CD4-positive, alpha-beta memory T cell (primary cell): ENCODE measurements at regions not wholly inside any gene's neighbourhood (a gene's known extent, or its start where the extent isn't known, plus 50 kb on each side); places are given as distances from the start of the nearest gene placed in this dataset.
"Not testable (repeated sequence)": the region's sequence is repeated elsewhere in the genome, so short reads cannot be mapped to it uniquely, and the experiment has no call there.

Experiments used
- CTCF ChIA-PET: fragments of 350-600 bp; sonication (Branson Sonifier 250); formaldehyde crosslinking; loops from one replicate; lab custom pipeline; 2021; ENCODE audit warnings: inconsistent platforms; ENCODE audit not compliant: partially characterized antibody; lab: Charles Lee
- POLR2A ChIA-PET: fragments of 350-600 bp; sonication (Branson Sonifier 250); formaldehyde crosslinking; loops from one replicate; lab custom pipeline; 2021; ENCODE audit not compliant: partially characterized antibody; lab: Charles Lee
- DNase-seq, 5 donors: peaks; one replicate each; pipeline versions ENCODE4 v3.0.0 to v3.0.0-alpha.2; 2020 to 2022; ENCODE audit warnings: mixed read lengths in 1 of 5
- H3K27ac ChIP-seq: one replicate; pipeline ENCODE4 v1.7.0; 2013; ENCODE audit warnings: low read depth, low read length
- H3K27me3 ChIP-seq: 2 replicates; pipeline ENCODE4 v1.7.0; 2013; ENCODE audit warnings: mild to moderate bottlenecking, low read length, moderate library complexity; ENCODE audit not compliant: insufficient read depth
- H3K36me3 ChIP-seq: 2 replicates; pipeline ENCODE4 v1.7.0; 2013; ENCODE audit warnings: mild to moderate bottlenecking, low read length, moderate library complexity; ENCODE audit not compliant: insufficient read depth
- H3K4me1 ChIP-seq: 2 replicates; pipeline ENCODE4 v1.7.0; 2013; ENCODE audit warnings: mild to moderate bottlenecking, low read length, moderate library complexity; ENCODE audit not compliant: insufficient read depth
- H3K4me3 ChIP-seq, 2 donors: one replicate each; pipeline ENCODE4 v1.7.0; 2013; ENCODE audit warnings: low read length in 2 of 2, mild to moderate bottlenecking in 1 of 2
- H3K9me3 ChIP-seq, 2 donors: one replicate each; pipeline ENCODE4 v1.7.0; 2013; ENCODE audit warnings: low read length in 2 of 2, control low read depth in 1 of 2; ENCODE audit not compliant: control insufficient read depth in 1 of 2
- H3K27ac Mint-ChIP-seq, 7 donors: one replicate each; pipeline ENCODE4 v1.8.0; 2020 to 2021; ENCODE audit warnings: mixed read lengths in 7 of 7, mild to moderate bottlenecking in 6 of 7, inconsistent platforms in 3 of 7, moderate library complexity in 3 of 7
- H3K27me3 Mint-ChIP-seq, 2 donors: one replicate each; pipeline ENCODE4 v1.8.0; 2020 to 2021; ENCODE audit warnings: mixed read lengths in 2 of 2
- H3K36me3 Mint-ChIP-seq, 2 donors: one replicate each; pipeline ENCODE4 v1.8.0; 2020 to 2021; ENCODE audit warnings: mixed read lengths in 2 of 2, inconsistent platforms in 1 of 2, mild to moderate bottlenecking in 1 of 2
- H3K4me1 Mint-ChIP-seq, 4 donors: one replicate each; pipeline ENCODE4 v1.8.0; 2020 to 2021; ENCODE audit warnings: mixed read lengths in 4 of 4, mild to moderate bottlenecking in 1 of 4
- H3K4me3 Mint-ChIP-seq, 8 donors: one replicate each; pipeline ENCODE4 v1.8.0; 2020 to 2021; ENCODE audit warnings: mixed read lengths in 8 of 8, mild to moderate bottlenecking in 7 of 8, moderate library complexity in 6 of 8, inconsistent platforms in 3 of 8
- H3K9me3 Mint-ChIP-seq, 8 donors: one replicate each; pipeline ENCODE4 v1.8.0; 2020 to 2021; ENCODE audit warnings: mixed read lengths in 8 of 8, mild to moderate bottlenecking in 5 of 8, inconsistent platforms in 3 of 8, moderate library complexity in 1 of 8
- intact Hi-C: fragments of 100-400 bp; cut with micrococcal nuclease; formaldehyde crosslinking; loops from one replicate; pipeline ENCODE4 v1.15.1; 2023

- intact Hi-C loops = no loop called here
- DNase-seq = no peak
- no peak overlapping the region for H3K4me3 Mint-ChIP-seq
- H3K27me3 Mint-ChIP-seq = no peaks in the 10 kb centered on the region
- ChIA-PET CTCF (interaction anchor here (0.9 kb wide), 1 partner anchor 17 kb away, joined by 4 read pairs; no protein-coding TSS in a partner anchor), POLR2A (no interaction called here)
- Histone ChIP-seq H3K4me3 (no peak overlapping the region), H3K4me1 (no peaks in the 10 kb centered on the region), H3K36me3 (no peaks in the 10 kb centered on the region), H3K9me3 (no peaks in the 10 kb centered on the region), H3K27me3 (no peaks in the 10 kb centered on the region), H3K27ac (no peak overlapping the region)
- no peaks in the 10 kb centered on the region for H3K9me3 Mint-ChIP-seq
- no peak overlapping the region for H3K27ac Mint-ChIP-seq
- no peaks in the 10 kb centered on the region for H3K36me3 Mint-ChIP-seq
- peaks cover 2 to 5% (median 4%) of the 10 kb centered on the region in 4 donors for H3K4me1 Mint-ChIP-seq
Measured at GRCh38 chr20:5670036-5670536, 59.3 kb upstream of the GPCPD1 start.

GRCh38 chr20:5668529-5668868 is 57.7 kb upstream of the GPCPD1 start:
- H3K36me3 Mint-ChIP-seq = no peaks in the 10 kb centered on the region
- no peak overlapping the region for H3K4me3 Mint-ChIP-seq
- Histone ChIP-seq H3K4me3 (no peak overlapping the region), H3K9me3 (no peaks in the 10 kb centered on the region), H3K4me1 (no peaks in the 10 kb centered on the region), H3K27me3 (no peaks in the 10 kb centered on the region), H3K27ac (no peak overlapping the region), H3K36me3 (no peaks in the 10 kb centered on the region)
- no peaks in the 10 kb centered on the region for H3K9me3 Mint-ChIP-seq
- peak overlapping the region in 1 of 7 donors; percentile 79 for H3K27ac Mint-ChIP-seq
- H3K27me3 Mint-ChIP-seq = no peaks in the 10 kb centered on the region
- no peaks in the 10 kb centered on the region for H3K4me1 Mint-ChIP-seq
- intact Hi-C loops = no loop called here
- ChIA-PET POLR2A (no interaction called here), CTCF (no interaction called here)
- DNase-seq = no peak

GRCh38 chr20:5667705-5668528 is 57.1 kb upstream of the GPCPD1 start:
- H3K4me1 ChIP-seq = no peaks in the 10 kb centered on the region
- no peaks in the 10 kb centered on the region for H3K36me3 Mint-ChIP-seq
- intact Hi-C loops = no loop called here
- H3K27me3 Mint-ChIP-seq = no peaks in the 10 kb centered on the region
- no peaks in the 10 kb centered on the region for H3K9me3 Mint-ChIP-seq
- H3K27ac Mint-ChIP-seq = no peak overlapping the region
- no peaks in the 10 kb centered on the region for H3K27me3 ChIP-seq
- H3K27ac ChIP-seq = no peak overlapping the region
- CTCF ChIA-PET = no interaction called here
- H3K4me3 ChIP-seq = no peak overlapping the region
- H3K9me3 ChIP-seq = no peaks in the 10 kb centered on the region
- no peak for DNase-seq
- no peak overlapping the region for H3K4me3 Mint-ChIP-seq
- POLR2A ChIA-PET = no interaction called here
- H3K36me3 ChIP-seq = no peaks in the 10 kb centered on the region
- H3K4me1 Mint-ChIP-seq = no peaks in the 10 kb centered on the region

GRCh38 chr20:5665417-5665816 is 54.6 kb upstream of the GPCPD1 start:
- H3K27ac ChIP-seq = no peak overlapping the region
- CTCF ChIA-PET = no interaction called here
- H3K9me3 Mint-ChIP-seq = no peaks in the 10 kb centered on the region
- no peak for DNase-seq
- H3K4me1 ChIP-seq = no peaks in the 10 kb centered on the region
- no peaks in the 10 kb centered on the region for H3K36me3 Mint-ChIP-seq
- no peak overlapping the region for H3K4me3 ChIP-seq
- no peaks in the 10 kb centered on the region for H3K27me3 ChIP-seq
- H3K9me3 ChIP-seq = no peaks in the 10 kb centered on the region
- intact Hi-C loops = no loop called here
- H3K27ac Mint-ChIP-seq = peak overlapping the region in 2 of 7 donors; percentile 57 to 74
- no peaks in the 10 kb centered on the region for H3K4me1 Mint-ChIP-seq
- H3K4me3 Mint-ChIP-seq = no peak overlapping the region
- no peaks in the 10 kb centered on the region for H3K36me3 ChIP-seq
- H3K27me3 Mint-ChIP-seq = no peaks in the 10 kb centered on the region
- POLR2A ChIA-PET = no interaction called here

GRCh38 chr20:5663396-5663795 is 52.6 kb upstream of the GPCPD1 start:
- Mint-ChIP-seq H3K9me3 (no peaks in the 10 kb centered on the region), H3K36me3 (no peaks in the 10 kb centered on the region), H3K4me1 (peaks cover 0 to 6% (median 2%) of the 10 kb centered on the region in 4 donors), H3K27ac (peak overlapping the region in 2 of 7 donors; percentile 3 to 43), H3K27me3 (no peaks in the 10 kb centered on the region), H3K4me3 (no peak overlapping the region)
- Histone ChIP-seq H3K27ac (no peak overlapping the region), H3K27me3 (no peaks in the 10 kb centered on the region), H3K9me3 (no peaks in the 10 kb centered on the region), H3K4me3 (no peak overlapping the region), H3K4me1 (no peaks in the 10 kb centered on the region), H3K36me3 (no peaks in the 10 kb centered on the region)
- POLR2A ChIA-PET = no interaction called here
- no peak for DNase-seq
- intact Hi-C loops = no loop called here
- CTCF ChIA-PET = no interaction called here

- no peak for DNase-seq
- intact Hi-C loops = no loop called here
- no peak overlapping the region for H3K4me3 Mint-ChIP-seq
- Histone ChIP-seq H3K27me3 (no peaks in the 10 kb centered on the region), H3K36me3 (no peaks in the 10 kb centered on the region), H3K4me3 (no peak overlapping the region), H3K27ac (no peak overlapping the region), H3K9me3 (no peaks in the 10 kb centered on the region), H3K4me1 (no peaks in the 10 kb centered on the region)
- peaks cover 0 to 6% (median 2%) of the 10 kb centered on the region in 4 donors for H3K4me1 Mint-ChIP-seq
- ChIA-PET CTCF (no interaction called here), POLR2A (interaction anchor here (0.6 to 0.8 kb wide), 2 partner anchors 52 to 63 kb away, joined by 3 read pairs; no protein-coding TSS in a partner anchor)
- H3K27ac Mint-ChIP-seq = no peak overlapping the region
- H3K27me3 Mint-ChIP-seq = no peaks in the 10 kb centered on the region
- H3K36me3 Mint-ChIP-seq = no peaks in the 10 kb centered on the region
- H3K9me3 Mint-ChIP-seq = no peaks in the 10 kb centered on the region
Measured at GRCh38 chr20:5662769-5663168, 52.0 kb upstream of the GPCPD1 start.

- H3K4me1 ChIP-seq, CTCF ChIA-PET, H3K36me3 ChIP-seq, DNase-seq, H3K27ac Mint-ChIP-seq, H3K4me1 Mint-ChIP-seq, H3K4me3 ChIP-seq, H3K4me3 Mint-ChIP-seq, H3K27me3 Mint-ChIP-seq, H3K9me3 Mint-ChIP-seq, H3K27me3 ChIP-seq, intact Hi-C loops, H3K9me3 ChIP-seq, H3K36me3 Mint-ChIP-seq, POLR2A ChIA-PET, H3K27ac ChIP-seq: not testable (repeated sequence)
Measured at GRCh38 chr20:5660756-5661155, 50.0 kb upstream of the GPCPD1 start.
